MCF 10A (cell line): ENCODE measurements at regions not wholly inside any gene's neighbourhood (a gene's known extent, or its start where the extent isn't known, plus 50 kb on each side); places are given as distances from the start of the nearest gene placed in this dataset.

ENCODE experiments used
- BruUV-seq: library from RNA; stranded (reverse); fragments of 400-500 nt; replicated peaks from 2 replicates; lab custom pipeline; 2021; lab: Mats Ljungman, UMichigan
- CTCF ChIA-PET: fragments of 300-600 bp; sonication (Branson Sonifier 250); formaldehyde crosslinking; extraction: SDS; loops from one replicate; lab custom pipeline; 2021; ENCODE audit warnings: antibody characterized with exemption, inconsistent platforms; lab: Yijun Ruan, JAX
- POLR2A ChIA-PET: fragments of 300-600, 350-650 bp; sonication (Branson Sonifier 250); formaldehyde crosslinking; extraction: SDS; loops from one replicate; lab custom pipeline; 2020; ENCODE audit warnings: antibody characterized with exemption, inconsistent platforms; lab: Yijun Ruan, JAX
- DNase-seq: peaks from one replicate; pipeline ENCODE4 v3.0.0-alpha.2; 2018; ENCODE audit not compliant: unreplicated experiment
- H3K27ac Mint-ChIP-seq: one replicate; pipeline ENCODE4 v1.8.0; 2022; ENCODE audit warnings: mild to moderate bottlenecking, low read depth, mixed read lengths; ENCODE audit not compliant: unreplicated experiment
- H3K27me3 Mint-ChIP-seq: one replicate; pipeline ENCODE4 v1.8.0; 2022; ENCODE audit warnings: mixed read lengths; ENCODE audit not compliant: insufficient read depth, unreplicated experiment
- H3K36me3 Mint-ChIP-seq: one replicate; pipeline ENCODE4 v1.8.0; 2022; ENCODE audit warnings: mild to moderate bottlenecking, moderate library complexity, mixed read lengths; ENCODE audit not compliant: insufficient read depth, unreplicated experiment
- H3K4me1 Mint-ChIP-seq: one replicate; pipeline ENCODE4 v1.8.0; 2022; ENCODE audit warnings: mixed read lengths; ENCODE audit not compliant: insufficient read depth, unreplicated experiment
- H3K4me3 Mint-ChIP-seq: one replicate; pipeline ENCODE4 v1.8.0; 2022; ENCODE audit warnings: mild to moderate bottlenecking, moderate library complexity, mixed read lengths; ENCODE audit not compliant: unreplicated experiment
- H3K9me3 Mint-ChIP-seq: one replicate; pipeline ENCODE4 v1.8.0; 2022; ENCODE audit warnings: mixed read lengths; ENCODE audit not compliant: unreplicated experiment
- CTCF ChIP-seq: fragments of 200-600 bp; IDR thresholded peaks from one replicate; pipeline ENCODE4 v1.8.0; 2022; ENCODE audit warnings: antibody characterized with exemption, mild to moderate bottlenecking; ENCODE audit not compliant: unreplicated experiment
- intact Hi-C: fragments of 100-400 bp; cut with micrococcal nuclease; formaldehyde crosslinking; loops from 2 replicates; pipeline ENCODE4 v1.14.1; 2022

DNA sequence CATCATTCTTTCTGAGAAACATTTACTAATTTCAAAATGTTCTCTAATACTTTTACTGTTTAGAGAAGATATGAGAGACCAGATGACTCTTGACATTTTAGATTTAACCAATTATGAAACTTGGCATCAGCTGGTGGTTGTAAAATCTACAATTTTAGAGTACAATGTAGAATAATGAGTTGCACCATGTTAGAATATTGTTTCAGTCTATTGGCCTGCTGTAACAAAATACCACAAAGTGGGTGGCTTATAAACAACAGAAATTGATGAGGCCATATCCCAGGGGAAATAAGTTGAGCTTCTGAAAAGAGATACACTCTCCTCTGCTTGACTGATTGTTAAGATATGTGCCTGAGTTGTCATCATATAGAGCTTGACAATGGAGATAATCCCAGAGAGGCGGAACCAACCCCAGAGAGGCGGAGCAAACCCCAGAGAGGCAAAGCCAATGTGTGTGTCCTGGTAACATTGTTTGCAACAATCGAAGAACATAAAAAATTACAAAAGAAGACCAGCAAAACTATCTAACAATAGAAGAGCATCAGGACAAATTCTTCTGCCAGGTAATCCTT is 373.0 kb upstream of the SLITRK1 start:
- Mint-ChIP-seq H3K27ac (no peak overlapping the region), H3K9me3 (no peaks in the 10 kb centered on the region), H3K4me3 (no peak overlapping the region), H3K27me3 (no peaks in the 10 kb centered on the region), H3K36me3 (no peaks in the 10 kb centered on the region), H3K4me1 (no peaks in the 10 kb centered on the region)
- POLR2A ChIA-PET = no interaction called here
- CTCF ChIA-PET = no interaction called here
- no TSS peak for BruUV-seq
- intact Hi-C loops = no loop called here
- no peak for TF ChIP-seq CTCF
- DNase-seq = no peak

GRCh38 chr13:84249463-84249862 is 367.2 kb upstream of the SLITRK1 start:
- no peak overlapping the region for H3K27ac Mint-ChIP-seq

GRCh38 chr13:84243340-84243739 is 361.1 kb upstream of the SLITRK1 start:
- no peak overlapping the region for H3K4me3 Mint-ChIP-seq
- H3K27me3 Mint-ChIP-seq = no peaks in the 10 kb centered on the region
- CTCF ChIA-PET = interaction anchor here (0.5 to 0.6 kb wide), 3 partner anchors 385 to 670 kb away, joined by 3 to 4 read pairs (median 4); no protein-coding TSS in a partner anchor
- TF ChIP-seq CTCF = no peak
- DNase-seq = no peak
- intact Hi-C loops = no loop called here
- no peak overlapping the region for H3K27ac Mint-ChIP-seq
- no peaks in the 10 kb centered on the region for H3K4me1 Mint-ChIP-seq
- POLR2A ChIA-PET = no interaction called here
- H3K9me3 Mint-ChIP-seq = no peaks in the 10 kb centered on the region
- BruUV-seq = no TSS peak
- no peaks in the 10 kb centered on the region for H3K36me3 Mint-ChIP-seq

More at GRCh38 chr13:84249463-84249862, 367.2 kb upstream of the SLITRK1 start:
- CTCF ChIA-PET = interaction anchor here (0.7 kb wide), 1 partner anchor 358 kb away, joined by 3 read pairs; no protein-coding TSS in a partner anchor
- DNase-seq = no peak
- intact Hi-C loops = no loop called here
- Mint-ChIP-seq H3K27me3 (no peaks in the 10 kb centered on the region), H3K4me1 (no peaks in the 10 kb centered on the region), H3K4me3 (no peak overlapping the region), H3K36me3 (no peaks in the 10 kb centered on the region), H3K9me3 (no peaks in the 10 kb centered on the region)
- no peak for TF ChIP-seq CTCF
- POLR2A ChIA-PET = no interaction called here
- BruUV-seq = no TSS peak

DNA sequence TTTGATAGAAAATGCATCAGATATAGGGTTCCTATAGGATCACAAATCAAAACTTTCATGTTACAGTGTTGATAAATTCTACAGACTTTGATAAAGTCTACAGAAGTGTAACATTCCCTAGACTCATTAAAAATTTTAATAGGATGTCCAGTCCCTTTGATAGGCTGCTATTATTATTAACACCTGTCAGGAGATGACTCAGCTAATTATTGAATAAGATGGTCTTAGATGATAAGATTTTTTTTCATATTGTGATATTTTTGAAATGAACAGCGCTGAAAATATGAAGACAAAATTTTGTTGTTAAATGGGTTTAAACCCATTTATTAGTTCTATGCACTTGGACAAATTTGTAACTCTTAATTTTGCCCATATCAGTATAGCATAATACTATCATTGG is 356.8 kb upstream of the SLITRK1 start:
- H3K36me3 Mint-ChIP-seq = no peaks in the 10 kb centered on the region
- DNase-seq = no peak
- POLR2A ChIA-PET = no interaction called here
- intact Hi-C loops = no loop called here
- CTCF ChIA-PET = no interaction called here
- H3K4me3 Mint-ChIP-seq = no peak overlapping the region
- TF ChIP-seq CTCF = no peak
- no peaks in the 10 kb centered on the region for H3K27me3 Mint-ChIP-seq
- H3K4me1 Mint-ChIP-seq = no peaks in the 10 kb centered on the region
- H3K9me3 Mint-ChIP-seq = no peaks in the 10 kb centered on the region
- BruUV-seq = no TSS peak
- no peak overlapping the region for H3K27ac Mint-ChIP-seq
